Endothelial cell of umbilical vein (primary cell): ENCODE measurements at regions not wholly inside any gene's neighbourhood (a gene's known extent, or its start where the extent isn't known, plus 50 kb on each side); places are given as distances from the start of the nearest gene placed in this dataset.

Experiments used
- BruUV-seq: library from RNA; stranded (reverse); fragments of 400-500 nt; replicated peaks from 2 replicates; lab custom pipeline; 2021; lab: Mats Ljungman, UMichigan
- CTCF ChIA-PET: fragments of 300-600, 350-600 bp; sonication (Branson Sonifier 250); formaldehyde crosslinking; loops from one replicate; lab custom pipeline; 2021; ENCODE audit warnings: antibody characterized with exemption, inconsistent platforms; lab: Charles Lee
- POLR2A ChIA-PET: fragments of 300-600, 350-600 bp; sonication (Branson Sonifier 250); formaldehyde crosslinking; loops from one replicate; lab custom pipeline; 2021; ENCODE audit warnings: antibody characterized with exemption, inconsistent platforms; lab: Charles Lee
- DNase-seq: peaks from one replicate; pipeline ENCODE4 v3.0.0-alpha.2; 2011; ENCODE audit warnings: low read depth, low spot score
- FAIRE-seq: peaks from 2 replicates; lab custom pipeline; 2011; peaks lifted over from hg19 to GRCh38; lab: Jason Lieb, UNC
- H2AFZ ChIP-seq: 2 replicates; pipeline ENCODE4 v1.6.0; 2012; ENCODE audit warnings: low read depth, low read length, control low read depth, inconsistent platforms
- H3K27ac ChIP-seq: 2 replicates; pipeline ENCODE4 v1.5.1; 2011; ENCODE audit warnings: low read depth, mild to moderate bottlenecking, control low read depth, low read length, moderate library complexity; ENCODE audit not compliant: insufficient read depth
- H3K27me3 ChIP-seq, 2 experiments: 2 replicates each; pipeline versions ENCODE4 v1.6.0 to v1.6.1; 2011; ENCODE audit warnings: low read length in 2 of 2, mixed read lengths in 1 of 2; ENCODE audit not compliant: control insufficient read depth in 2 of 2, insufficient read depth in 2 of 2
- H3K36me3 ChIP-seq, 2 experiments: 2 replicates in 1 of 2; 3 replicates in 1 of 2; pipeline ENCODE4 v1.5.1; 2011; ENCODE audit warnings: low read length in 2 of 2, mild to moderate bottlenecking in 1 of 2, moderate library complexity in 1 of 2; ENCODE audit not compliant: control insufficient read depth in 2 of 2, insufficient read depth in 2 of 2; ENCODE audit errors: extremely low read depth in 1 of 2
- H3K4me1 ChIP-seq: 3 replicates; pipeline ENCODE4 v1.5.1; 2011; ENCODE audit warnings: mild to moderate bottlenecking, low read length; ENCODE audit not compliant: control insufficient read depth, insufficient read depth; ENCODE audit errors: extremely low read depth
- H3K4me2 ChIP-seq: 2 replicates; pipeline ENCODE4 v1.6.1; 2011; ENCODE audit warnings: low read length, control low read depth, mixed read lengths; ENCODE audit not compliant: insufficient read depth
- H3K4me3 ChIP-seq, 3 experiments: fragments of 200-600 bp in 1 of 3; sonication (generic), shearing (Covaris generic) in 1 of 3; replicated peaks in 1 of 3; 2 replicates each; pipeline ENCODE4 v1.5.1; 2011 to 2016; ENCODE audit warnings: control low read depth in 3 of 3, low read length in 3 of 3, mild to moderate bottlenecking in 2 of 3, inconsistent platforms in 1 of 3, low read depth in 1 of 3, moderate library complexity in 1 of 3; ENCODE audit not compliant: insufficient read depth in 1 of 3
- H3K79me2 ChIP-seq: 2 replicates; pipeline ENCODE4 v1.6.0; 2012; ENCODE audit warnings: low read length, inconsistent platforms; ENCODE audit not compliant: control insufficient read depth, insufficient read depth
- H3K9ac ChIP-seq: replicated peaks from 2 replicates; pipeline ENCODE3; 2011; ENCODE audit warnings: low read length, control low read depth; ENCODE audit not compliant: insufficient read depth; ENCODE audit errors: extremely low read depth
- H3K9me1 ChIP-seq: replicated peaks from 3 replicates; pipeline ENCODE4 v1.6.0; 2011; ENCODE audit warnings: mild to moderate bottlenecking, low read length; ENCODE audit not compliant: control insufficient read depth, insufficient read depth; ENCODE audit errors: extremely low read depth
- H3K9me3 ChIP-seq: replicated peaks from 2 replicates; pipeline ENCODE4 v1.5.1; 2012; ENCODE audit warnings: low read length, inconsistent platforms; ENCODE audit not compliant: control insufficient read depth, insufficient read depth
- H4K20me1 ChIP-seq: replicated peaks from 2 replicates; pipeline ENCODE3; 2011; ENCODE audit warnings: mild to moderate bottlenecking, low read length; ENCODE audit not compliant: control insufficient read depth, insufficient read depth; ENCODE audit errors: extremely low read depth
- EZH2 ChIP-seq: IDR thresholded peaks from 2 replicates; pipeline ENCODE4 v1.6.1; 2012; ENCODE audit warnings: borderline replicate concordance, low read depth, mild to moderate bottlenecking, moderate library complexity, low read length, inconsistent platforms; ENCODE audit not compliant: severe bottlenecking
- FOS ChIP-seq: IDR thresholded peaks from 2 replicates; pipeline ENCODE4 v1.6.1; 2011; ENCODE audit warnings: mild to moderate bottlenecking, low read length, moderate library complexity, borderline replicate concordance; ENCODE audit not compliant: insufficient read depth
- GATA2 ChIP-seq: IDR thresholded peaks from 2 replicates; pipeline ENCODE4 v1.7.0; 2011; ENCODE audit warnings: low read depth, mild to moderate bottlenecking, moderate library complexity, mixed read lengths, low read length; ENCODE audit not compliant: insufficient read length, insufficient read depth
- JUN ChIP-seq: IDR thresholded peaks from 2 replicates; pipeline ENCODE4 v1.6.1; 2011; ENCODE audit warnings: borderline replicate concordance, low read depth; ENCODE audit not compliant: insufficient read length, insufficient read depth
- MYC ChIP-seq: IDR thresholded peaks from one replicate; pipeline ENCODE4 v1.6.1; 2011; ENCODE audit warnings: mild to moderate bottlenecking, low read depth, low read length
- POLR2A ChIP-seq: IDR thresholded peaks from 2 replicates; pipeline ENCODE4 v1.6.1; 2012; ENCODE audit warnings: low read depth, mild to moderate bottlenecking, control low read depth, low read length
- POLR2AphosphoS5 ChIP-seq: IDR thresholded peaks from 2 replicates; pipeline ENCODE4 v1.6.1; 2012; ENCODE audit warnings: low read depth, mild to moderate bottlenecking, control low read depth, low read length, moderate library complexity; ENCODE audit not compliant: insufficient read depth
- dilution Hi-C: fragments of 300-500 bp; cut with MboI; formaldehyde crosslinking; loops from one replicate; pipeline ENCODE4 v1.15.0; 2019; ENCODE audit warnings: low sequenced_read_pairs; ENCODE audit not compliant: extremely low pct_ligation_motif_present
- intact Hi-C: fragments of 100-400 bp; cut with micrococcal nuclease; formaldehyde crosslinking; loops from one replicate; pipeline ENCODE4 v1.10.0; 2022
- TF ChIP-seq, protein P1 (sequence below), 2 donors: IDR thresholded peaks; 1 replicate in 1 of 2; 2 replicates in 1 of 2; pipeline ENCODE4 v1.5.1; 2011; ENCODE audit warnings: low read length in 2 of 2, mild to moderate bottlenecking in 2 of 2, moderate library complexity in 2 of 2, control low read depth in 1 of 2, inconsistent platforms in 1 of 2, low read depth in 1 of 2; ENCODE audit not compliant: insufficient read depth in 1 of 2; ENCODE audit errors: extremely low read depth in 1 of 2
- TF ChIP-seq, protein P2 (sequence below): IDR thresholded peaks from 2 replicates; pipeline ENCODE4 v1.6.1; 2011; ENCODE audit not compliant: insufficient read depth, insufficient read length

DNA sequence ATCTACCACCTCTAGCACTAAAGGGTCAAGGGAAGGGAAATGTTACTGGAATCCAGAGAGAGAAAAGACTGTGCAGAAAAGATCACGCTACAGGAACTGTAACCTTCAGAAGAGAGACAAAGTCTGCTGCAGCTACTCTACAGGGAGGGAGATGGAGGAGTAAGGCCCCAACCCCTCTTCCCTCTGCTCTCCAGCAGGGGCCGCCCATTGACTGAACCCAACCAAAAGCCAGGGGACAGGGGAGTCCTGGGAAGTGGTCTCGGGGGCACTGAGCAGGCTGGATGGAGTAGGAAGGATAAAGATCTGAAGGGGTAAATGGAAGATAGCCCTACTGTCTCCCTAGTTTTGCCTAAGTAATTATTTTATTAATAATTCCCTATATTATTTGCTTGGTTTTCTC is 72.8 kb upstream of the NR5A2 start:
- FAIRE-seq = no peak
- ChIA-PET POLR2A (no interaction called here), CTCF (interaction anchor here (0.5 kb wide), 1 partner anchor 56 kb away, joined by 4 read pairs; no protein-coding TSS in a partner anchor)
- H3K4me3 ChIP-seq = no peak overlapping the region
- H3K4me2 ChIP-seq = no peak overlapping the region
- H3K4me1 ChIP-seq = no peaks in the 10 kb centered on the region
- no peaks in the 10 kb centered on the region for H4K20me1 ChIP-seq
- DNase-seq = no peak
- intact Hi-C loops (no loop called here), dilution Hi-C loops (no loop called here)
- TF ChIP-seq POLR2A = no peak
- TF ChIP-seq, protein P1, sequence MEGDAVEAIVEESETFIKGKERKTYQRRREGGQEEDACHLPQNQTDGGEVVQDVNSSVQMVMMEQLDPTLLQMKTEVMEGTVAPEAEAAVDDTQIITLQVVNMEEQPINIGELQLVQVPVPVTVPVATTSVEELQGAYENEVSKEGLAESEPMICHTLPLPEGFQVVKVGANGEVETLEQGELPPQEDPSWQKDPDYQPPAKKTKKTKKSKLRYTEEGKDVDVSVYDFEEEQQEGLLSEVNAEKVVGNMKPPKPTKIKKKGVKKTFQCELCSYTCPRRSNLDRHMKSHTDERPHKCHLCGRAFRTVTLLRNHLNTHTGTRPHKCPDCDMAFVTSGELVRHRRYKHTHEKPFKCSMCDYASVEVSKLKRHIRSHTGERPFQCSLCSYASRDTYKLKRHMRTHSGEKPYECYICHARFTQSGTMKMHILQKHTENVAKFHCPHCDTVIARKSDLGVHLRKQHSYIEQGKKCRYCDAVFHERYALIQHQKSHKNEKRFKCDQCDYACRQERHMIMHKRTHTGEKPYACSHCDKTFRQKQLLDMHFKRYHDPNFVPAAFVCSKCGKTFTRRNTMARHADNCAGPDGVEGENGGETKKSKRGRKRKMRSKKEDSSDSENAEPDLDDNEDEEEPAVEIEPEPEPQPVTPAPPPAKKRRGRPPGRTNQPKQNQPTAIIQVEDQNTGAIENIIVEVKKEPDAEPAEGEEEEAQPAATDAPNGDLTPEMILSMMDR (IDR thresholded peaks at IDR 0.05; ENCODE audit: extremely low read depth in 1 of 2, insufficient read depth in 1 of 2, low read depth in 1 of 2, low read length in 2 of 2) = peak; percentile 19 to 42
- no peaks in the 10 kb centered on the region for H3K9me3 ChIP-seq
- H3K27me3 ChIP-seq = no peaks in the 10 kb centered on the region
- H3K27ac ChIP-seq = no peak overlapping the region
- BruUV-seq = no TSS peak
- no peak overlapping the region for H2AFZ ChIP-seq
- no peaks in the 10 kb centered on the region for H3K79me2 ChIP-seq
- no peaks in the 10 kb centered on the region for H3K36me3 ChIP-seq
- H3K9ac ChIP-seq = no peak overlapping the region
- no peaks in the 10 kb centered on the region for H3K9me1 ChIP-seq

DNA sequence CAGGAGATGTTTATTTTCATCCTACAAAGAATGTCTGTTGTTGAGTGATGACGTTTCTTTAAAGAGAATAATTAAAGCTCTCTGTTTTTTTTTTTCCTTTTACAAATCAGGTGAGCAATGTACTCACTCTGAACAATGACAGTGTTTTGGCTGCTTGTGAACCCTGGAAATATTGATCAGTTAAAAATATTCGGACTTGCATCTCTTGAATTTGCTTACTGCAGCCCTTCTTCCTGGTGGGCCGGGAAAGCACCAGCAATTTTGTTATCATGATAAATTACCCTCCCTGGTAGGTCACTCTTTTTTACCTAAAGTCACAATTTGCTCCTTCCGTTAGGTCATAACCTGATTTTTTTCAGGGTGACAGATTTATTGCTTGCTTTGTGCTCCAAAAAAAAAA is 72.3 kb upstream of the NR5A2 start:
- intact Hi-C loops = no loop called here
- Histone ChIP-seq H2AFZ (no peak overlapping the region), H3K27ac (no peak overlapping the region), H3K4me3 (no peak overlapping the region), H3K79me2 (no peaks in the 10 kb centered on the region), H3K36me3 (no peaks in the 10 kb centered on the region), H4K20me1 (no peaks in the 10 kb centered on the region), H3K9me3 (no peaks in the 10 kb centered on the region), H3K4me2 (no peak overlapping the region), H3K9me1 (no peaks in the 10 kb centered on the region), H3K9ac (no peak overlapping the region), H3K27me3 (no peaks in the 10 kb centered on the region), H3K4me1 (no peaks in the 10 kb centered on the region)
- no TSS peak for BruUV-seq
- ChIA-PET POLR2A (no interaction called here), CTCF (interaction anchor here (0.6 to 0.9 kb wide), 2 partner anchors 12 to 17 kb away, joined by 3 read pairs; no protein-coding TSS in a partner anchor)
- DNase-seq (no peak), FAIRE-seq (peak; percentile 55)
- dilution Hi-C loops = no loop called here
- TF ChIP-seq POLR2A (no peak), FOS (no peak), JUN (no peak), MYC (no peak), POLR2AphosphoS5 (no peak), EZH2 (no peak), GATA2 (no peak)
- TF ChIP-seq, protein P1 (IDR thresholded peaks at IDR 0.05; ENCODE audit: extremely low read depth in 1 of 2, insufficient read depth in 1 of 2, low read depth in 1 of 2, low read length in 2 of 2) = no peak
- TF ChIP-seq, protein P2, sequence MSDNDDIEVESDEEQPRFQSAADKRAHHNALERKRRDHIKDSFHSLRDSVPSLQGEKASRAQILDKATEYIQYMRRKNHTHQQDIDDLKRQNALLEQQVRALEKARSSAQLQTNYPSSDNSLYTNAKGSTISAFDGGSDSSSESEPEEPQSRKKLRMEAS = no peak
